Right lobe of liver (tissue), 6 donors: ENCODE measurements at regions not wholly inside any gene's neighbourhood (a gene's known extent, or its start where the extent isn't known, plus 50 kb on each side); places are given as distances from the start of the nearest gene placed in this dataset.

ENCODE experiments used
- ATAC-seq, 4 donors: fragments of 200-7000 bp; cut with Tn5 transposase; one replicate each; pipeline ENCODE4 v1.9.1; 2020; ENCODE audit warnings: mild to moderate bottlenecking in 4 of 4, moderate library complexity in 4 of 4
- DNase-seq, 3 donors: peaks; one replicate each; pipeline ENCODE4 v3.0.0-alpha.2; 2020
- H3K27ac ChIP-seq, 3 donors: fragments of 200-600 bp; one replicate each; pipeline ENCODE4 v1.8.0; 2022
- H3K27me3 ChIP-seq, 2 donors: fragments of 200-600 bp; one replicate each; pipeline ENCODE4 v1.8.0; 2022
- H3K36me3 ChIP-seq, 4 donors: fragments of 200-600 bp; sonication (generic) in 1 of 4; one replicate each; pipeline versions ENCODE4 v1.5.1 to v1.8.0; 2017 to 2022; ENCODE audit warnings: control low read depth in 1 of 4
- H3K4me1 ChIP-seq, 4 donors: fragments of 200-600 bp; sonication (generic) in 1 of 4; one replicate each; pipeline versions ENCODE4 v1.5.1 to v1.8.0; 2017 to 2022; ENCODE audit warnings: control low read depth in 1 of 4
- H3K4me3 ChIP-seq, 3 donors: fragments of 200-600 bp; one replicate each; pipeline ENCODE4 v1.8.0; 2022
- H3K9me3 ChIP-seq, 4 donors: fragments of 200-600 bp; sonication (generic) in 1 of 4; one replicate each; pipeline versions ENCODE4 v1.5.1 to v1.8.0; 2017 to 2022; ENCODE audit warnings: control low read depth in 1 of 4
- POLR2A ChIP-seq: fragments of 450-650 bp; IDR thresholded peaks from one replicate; pipeline ENCODE4 v1.6.1; 2017; ENCODE audit warnings: antibody characterized with exemption, mild to moderate bottlenecking
- WGBS: methylation state at CpG from one replicate; pipeline ENCODE4 v1.1.6; 2018; ENCODE audit warnings: low coverage, low lambda C conversion rate; ENCODE audit not compliant: insufficient coverage; ENCODE audit errors: missing lambda C conversion rate; 5-methylcytosine and 5-hydroxymethylcytosine counted together
- intact Hi-C, 2 donors: fragments of 100-400 bp; cut with DNase I; formaldehyde crosslinking; loops; one replicate each; pipeline versions ENCODE4 v1.11.2 to v1.14.1; 2022
- TF ChIP-seq, protein P1 (sequence below), 4 donors: fragments of 200-600 bp in 3 of 4; fragments of 450-650 bp in 1 of 4; IDR thresholded peaks; one replicate each; pipeline versions ENCODE4 v1.5.1 to v1.8.0; 2016 to 2022; ENCODE audit warnings: antibody characterized with exemption in 4 of 4, mild to moderate bottlenecking in 2 of 4
- donor health status: DM: no; HTN: yes; CAD: no.
- donor health status: DM: no; HTN: no; CAD: no.
- donor health status: DM: no; HTN: no; CAD: no.
- donor health status: DM: no; HTN: yes; CAD: no.
- donor health status: DM: no; HTN: yes; CAD: no.

DNA sequence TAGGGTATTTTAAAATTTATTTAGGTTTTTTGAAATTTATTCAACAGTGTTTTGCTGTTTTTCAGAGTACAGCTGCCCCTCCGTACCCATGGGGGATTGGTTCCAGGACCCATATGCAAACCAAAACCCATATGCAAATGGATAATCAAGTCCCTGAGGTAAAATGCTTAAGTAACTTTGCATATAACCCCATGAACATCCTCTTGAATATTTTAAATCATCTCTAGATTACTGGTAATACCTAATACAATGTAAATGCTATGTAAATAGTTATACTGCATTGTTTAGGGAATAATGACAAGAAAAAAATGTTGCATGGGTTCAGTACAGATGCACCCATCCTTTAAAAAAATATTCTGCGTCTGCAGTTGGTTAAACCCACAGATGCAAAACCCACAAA lies 547.9 kb upstream of the CDH4 start:
- Histone ChIP-seq H3K4me3 (no peak overlapping the region), H3K27ac (no peak overlapping the region), H3K9me3 (no peaks in the 10 kb centered on the region), H3K36me3 (no peaks in the 10 kb centered on the region), H3K4me1 (no peaks in the 10 kb centered on the region), H3K27me3 (no peaks in the 10 kb centered on the region)
- ATAC-seq, result no peak
- no peak for DNase-seq
- WGBS, result 57% methylated on average over 2 of the region's 2 CpGs
- intact Hi-C loops, result no loop called here
- no peak for TF ChIP-seq POLR2A
- TF ChIP-seq, protein P1, sequence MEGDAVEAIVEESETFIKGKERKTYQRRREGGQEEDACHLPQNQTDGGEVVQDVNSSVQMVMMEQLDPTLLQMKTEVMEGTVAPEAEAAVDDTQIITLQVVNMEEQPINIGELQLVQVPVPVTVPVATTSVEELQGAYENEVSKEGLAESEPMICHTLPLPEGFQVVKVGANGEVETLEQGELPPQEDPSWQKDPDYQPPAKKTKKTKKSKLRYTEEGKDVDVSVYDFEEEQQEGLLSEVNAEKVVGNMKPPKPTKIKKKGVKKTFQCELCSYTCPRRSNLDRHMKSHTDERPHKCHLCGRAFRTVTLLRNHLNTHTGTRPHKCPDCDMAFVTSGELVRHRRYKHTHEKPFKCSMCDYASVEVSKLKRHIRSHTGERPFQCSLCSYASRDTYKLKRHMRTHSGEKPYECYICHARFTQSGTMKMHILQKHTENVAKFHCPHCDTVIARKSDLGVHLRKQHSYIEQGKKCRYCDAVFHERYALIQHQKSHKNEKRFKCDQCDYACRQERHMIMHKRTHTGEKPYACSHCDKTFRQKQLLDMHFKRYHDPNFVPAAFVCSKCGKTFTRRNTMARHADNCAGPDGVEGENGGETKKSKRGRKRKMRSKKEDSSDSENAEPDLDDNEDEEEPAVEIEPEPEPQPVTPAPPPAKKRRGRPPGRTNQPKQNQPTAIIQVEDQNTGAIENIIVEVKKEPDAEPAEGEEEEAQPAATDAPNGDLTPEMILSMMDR (IDR thresholded peaks at IDR 0.05), result no peak

DNA sequence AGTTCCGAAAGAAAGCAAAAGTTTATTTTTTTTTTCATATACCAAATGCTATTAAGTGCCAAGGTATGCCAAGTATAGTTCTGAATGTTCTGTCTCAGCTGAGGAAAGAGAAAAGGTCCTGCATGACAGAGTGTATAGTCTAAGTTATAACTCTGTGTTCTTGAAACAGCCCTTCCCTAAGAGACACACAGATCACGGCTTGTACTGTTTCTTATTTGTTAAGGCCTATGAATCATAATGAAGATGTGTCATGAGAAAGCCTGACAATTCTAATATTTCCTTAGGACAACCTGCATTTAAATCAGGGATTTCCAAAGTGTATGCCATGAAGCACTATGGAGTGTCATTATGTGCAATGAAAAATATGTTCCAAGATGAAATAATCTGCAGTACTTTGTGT lies 538.7 kb upstream of the CDH4 start:
- no peak overlapping the region for H3K27ac ChIP-seq
- 57% methylated on average over 2 of the region's 2 CpGs for WGBS
- H3K4me3 ChIP-seq, result no peak overlapping the region
- DNase-seq (no peak), ATAC-seq (no peak)
- intact Hi-C loops, result no loop called here
- no peaks in the 10 kb centered on the region for H3K36me3 ChIP-seq
- TF ChIP-seq POLR2A, result no peak
- TF ChIP-seq, protein P1 (IDR thresholded peaks at IDR 0.05), result no peak
- H3K27me3 ChIP-seq, result no peaks in the 10 kb centered on the region
- no peaks in the 10 kb centered on the region for H3K9me3 ChIP-seq
- no peaks in the 10 kb centered on the region for H3K4me1 ChIP-seq

DNA sequence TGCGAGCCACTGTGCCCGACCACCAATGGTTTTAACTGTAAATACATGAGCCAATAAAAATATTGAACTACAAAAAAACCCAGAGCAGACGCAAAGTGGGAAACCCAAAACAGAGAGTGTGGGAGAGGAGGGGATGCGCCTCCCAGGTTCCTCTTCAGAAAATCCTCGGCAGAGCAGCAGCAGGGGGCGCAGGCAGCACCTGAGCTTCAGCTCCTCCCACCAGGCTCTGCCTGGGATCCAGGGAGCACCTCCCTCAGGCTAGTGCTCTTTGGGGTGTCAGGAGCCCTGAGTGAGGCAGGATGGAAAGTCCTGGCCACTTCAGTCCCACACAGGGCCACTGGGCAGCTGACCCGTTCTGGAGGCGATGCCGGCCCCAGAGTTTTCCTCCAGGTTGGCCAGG lies 536.9 kb upstream of the CDH4 start:
- Histone ChIP-seq H3K4me3 (no peak overlapping the region), H3K27me3 (no peaks in the 10 kb centered on the region), H3K9me3 (no peaks in the 10 kb centered on the region), H3K36me3 (no peaks in the 10 kb centered on the region), H3K27ac (no peak overlapping the region), H3K4me1 (no peaks in the 10 kb centered on the region)
- intact Hi-C loops, result no loop called here
- ATAC-seq, result no peak
- TF ChIP-seq, protein P1 (IDR thresholded peaks at IDR 0.05), result no peak
- TF ChIP-seq POLR2A, result no peak
- no peak for DNase-seq
- WGBS, result 53% methylated on average over 5 of the region's 9 CpGs

DNA sequence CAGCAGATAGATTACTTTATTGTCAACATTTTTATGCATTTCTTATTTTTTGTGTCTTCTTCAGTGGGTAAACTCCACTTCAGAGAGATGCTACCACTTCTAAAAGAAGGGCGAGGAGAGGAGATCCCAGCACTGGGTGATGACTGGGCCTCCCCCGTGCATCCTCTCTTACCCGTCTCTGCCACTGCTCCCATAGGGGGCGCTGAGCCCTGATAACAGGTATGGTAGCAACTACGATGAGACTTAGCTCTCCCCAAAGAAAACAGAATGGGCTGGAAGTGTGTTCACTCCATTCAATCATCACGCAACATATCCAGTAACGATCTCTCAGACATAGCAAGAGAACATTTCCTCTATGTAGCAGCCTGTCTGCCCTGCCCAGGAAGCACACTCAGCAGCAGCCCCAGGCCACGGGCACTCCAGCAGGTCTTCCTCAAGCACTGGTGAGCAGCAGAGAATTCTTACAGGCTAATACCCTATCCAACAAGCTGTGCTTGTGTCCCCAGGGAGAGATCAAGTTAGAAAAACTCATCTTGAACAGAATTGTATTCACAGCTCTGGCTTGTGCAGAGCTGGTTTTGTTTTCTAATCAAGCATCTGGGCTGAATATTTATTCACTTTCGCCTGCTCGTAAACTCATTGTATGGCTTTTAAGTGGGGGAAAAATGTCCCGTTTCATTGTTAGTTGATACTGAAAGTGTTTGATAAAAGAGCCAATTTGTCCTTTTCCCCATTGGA lies 533.1 kb upstream of the CDH4 start:
- H3K4me3 ChIP-seq, result no peak overlapping the region
- no peaks in the 10 kb centered on the region for H3K36me3 ChIP-seq
- TF ChIP-seq, protein P1 (IDR thresholded peaks at IDR 0.05), result no peak
- no peak for TF ChIP-seq POLR2A
- no peak for ATAC-seq
- intact Hi-C loops, result no loop called here
- no peaks in the 10 kb centered on the region for H3K4me1 ChIP-seq
- no peak for DNase-seq
- WGBS, result 22% methylated on average over 11 of the region's 11 CpGs
- H3K27ac ChIP-seq, result no peak overlapping the region
- no peaks in the 10 kb centered on the region for H3K9me3 ChIP-seq
- H3K27me3 ChIP-seq, result peaks cover 0 to 4% of the 10 kb centered on the region in 2 donors
